ENCODE measurements at regions not wholly inside any gene's neighbourhood (a gene's known extent, or its start where the extent isn't known, plus 50 kb on each side); places are given as distances from the start of the nearest gene placed in this dataset.

DNA sequence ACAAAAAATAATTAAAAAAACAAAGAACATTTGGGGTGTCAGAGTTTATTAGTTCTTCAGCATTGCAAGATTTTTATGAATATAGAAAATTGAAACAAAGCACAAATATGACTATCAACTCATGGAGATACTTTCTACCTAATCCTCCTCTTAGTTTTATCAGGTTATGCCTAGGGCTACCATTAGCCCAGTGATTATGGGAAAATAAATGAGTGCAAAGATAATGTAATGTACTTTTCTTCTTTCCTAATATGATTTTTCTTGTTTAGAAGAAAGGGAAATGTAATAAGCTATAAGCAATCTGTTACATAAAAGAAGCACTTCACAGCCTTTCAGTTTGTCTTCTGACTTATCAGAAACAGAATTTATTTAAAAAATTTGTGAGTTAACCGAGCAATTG, 676.8 kb downstream of the SORCS1 start:
- no peak overlapping the region for H2AFZ ChIP-seq (ENCODE audit: low read length)
- peaks cover 3 to 4% of the 10 kb centered on the region in 2 experiments; a peak in 1 of 4 replicates for H3K9me3 ChIP-seq (ENCODE audit: insufficient read depth in 2 of 2, low read depth in 1 of 2, low read length in 1 of 2)
- no peak overlapping the region for H2BK15ac ChIP-seq (ENCODE audit: low read length)
- H4K91ac ChIP-seq (replicated peaks; ENCODE audit: insufficient read length, low read length) = no peak overlapping the region
- no peaks in the 10 kb centered on the region for H4K20me1 ChIP-seq (replicated peaks in 1 of 2; ENCODE audit: control insufficient read depth in 1 of 2, insufficient read depth in 2 of 2, low read length in 2 of 2)
- H4K5ac ChIP-seq (ENCODE audit: insufficient read length, low read depth, low read length) = no peak overlapping the region
- no peak for DNase-seq (ENCODE audit: low read depth in 1 of 2, low spot score in 2 of 2)
- H3K23me2 ChIP-seq (ENCODE audit: low read depth, low read length) = no peaks in the 10 kb centered on the region
- no peak overlapping the region for H4K8ac ChIP-seq (ENCODE audit: extremely low read depth, insufficient read depth, low read length)
- H3K4me3 ChIP-seq (ENCODE audit: extremely low read depth in 1 of 4, insufficient read depth in 2 of 4, low read depth in 3 of 4, low read length in 4 of 4) = no peak overlapping the region
- H3K14ac ChIP-seq (ENCODE audit: insufficient read length) = no peak overlapping the region
- CTCF ChIA-PET (ENCODE audit: partially characterized antibody) = no interaction called here
- no peak overlapping the region for H2BK20ac ChIP-seq (ENCODE audit: low read length)
- no peak overlapping the region for H2BK120ac ChIP-seq (replicated peaks; ENCODE audit: low read depth, low read length)
- POLR2A ChIA-PET (ENCODE audit: partially characterized antibody) = no interaction called here
- no peak overlapping the region for H3K4me2 ChIP-seq (ENCODE audit: insufficient read depth in 1 of 2, low read depth in 2 of 2, low read length in 2 of 2)
- H2BK5ac ChIP-seq (ENCODE audit: low read depth, low read length) = no peak overlapping the region
- TF ChIP-seq CEBPB (IDR thresholded peaks at IDR 0.05; ENCODE audit: low read depth, low read length) (no peak), NANOG (IDR thresholded peaks at IDR 0.05; ENCODE audit: insufficient read depth, low read depth, low read length, poor library complexity, severe bottlenecking) (no peak), POLR2AphosphoS5 (IDR thresholded peaks at IDR 0.05; ENCODE audit: low read depth, low read length) (no peak), EZH2 (IDR thresholded peaks at IDR 0.05; ENCODE audit: low read depth, low read length, severe bottlenecking) (no peak), TCF12 (IDR thresholded peaks at IDR 0.05; ENCODE audit: low read depth, low read length) (no peak), BCL11A (IDR thresholded peaks at IDR 0.05; ENCODE audit: low read depth in 2 of 2, low read length in 2 of 2) (no peak), POLR2A (IDR thresholded peaks at IDR 0.05; ENCODE audit: control extremely low read depth in 1 of 2, low read depth in 2 of 2, low read length in 2 of 2) (no peak), NRF1 (IDR thresholded peaks at IDR 0.05; ENCODE audit: low read depth, low read length) (no peak)
- H2AK5ac ChIP-seq (ENCODE audit: low read depth, low read length) = no peak overlapping the region
- no peak overlapping the region for H3K4ac ChIP-seq (replicated peaks; ENCODE audit: insufficient read length, low read depth, low read length)
- H3K4me1 ChIP-seq (replicated peaks in 1 of 4; ENCODE audit: control insufficient read depth in 3 of 4, insufficient read depth in 4 of 4, low read length in 3 of 4) = peaks cover 0 to 5% (median 0%) of the 10 kb centered on the region in 4 experiments; a peak in 1 of 7 replicates
- H3K9ac ChIP-seq (replicated peaks in 1 of 4; ENCODE audit: extremely low read depth in 1 of 4, low read depth in 3 of 4, low read length in 3 of 4) = no peak overlapping the region
- H3K79me1 ChIP-seq (ENCODE audit: low read depth, low read length) = no peaks in the 10 kb centered on the region
- H3K27me3 ChIP-seq (replicated peaks in 1 of 4; ENCODE audit: control insufficient read depth in 3 of 4, extremely low read depth in 1 of 4, insufficient read depth in 3 of 4, low read length in 3 of 4) = no peaks in the 10 kb centered on the region
- H3K18ac ChIP-seq (ENCODE audit: extremely low read depth, low read length) = no peak overlapping the region
- no peaks in the 10 kb centered on the region for H3K79me2 ChIP-seq (ENCODE audit: control insufficient read depth in 1 of 2, insufficient read depth in 2 of 2, low read length in 2 of 2)
- no peak for FAIRE-seq
- H2BK12ac ChIP-seq (ENCODE audit: low read depth, low read length) = no peak overlapping the region
- no peak overlapping the region for H3K23ac ChIP-seq (ENCODE audit: insufficient read length)
- no peak overlapping the region for H3K56ac ChIP-seq (replicated peaks; ENCODE audit: insufficient read length, low read depth, low read length)
- WGBS, 2 experiments (ENCODE audit: extremely low coverage in 1 of 2, insufficient coverage in 1 of 2, insufficient read length in 1 of 2, insufficient replicate concordance in 2 of 2, low coverage in 1 of 2, low lambda C conversion rate in 2 of 2, missing lambda C conversion rate in 1 of 2) = 76% methylated on average over 1 of the region's 1 CpG; no CpG with 5 or more reads in 1 of the 2 experiments
- H3K36me3 ChIP-seq (ENCODE audit: control insufficient read depth in 2 of 4, insufficient read depth in 4 of 4, low read length in 3 of 4) = no peaks in the 10 kb centered on the region
- no peak overlapping the region for H3K27ac ChIP-seq (ENCODE audit: low read depth, low read length)
